GM19438 (cell line): ENCODE measurements at regions not wholly inside any gene's neighbourhood (a gene's known extent, or its start where the extent isn't known, plus 50 kb on each side); places are given as distances from the start of the nearest gene placed in this dataset.

Experiments used
- ATAC-seq: cut with Tn5 transposase; IDR thresholded peaks from one replicate; pipeline ENCODE4 v1.9.1; 2021; ENCODE audit warnings: low read depth; ENCODE audit not compliant: unreplicated experiment

DNA sequence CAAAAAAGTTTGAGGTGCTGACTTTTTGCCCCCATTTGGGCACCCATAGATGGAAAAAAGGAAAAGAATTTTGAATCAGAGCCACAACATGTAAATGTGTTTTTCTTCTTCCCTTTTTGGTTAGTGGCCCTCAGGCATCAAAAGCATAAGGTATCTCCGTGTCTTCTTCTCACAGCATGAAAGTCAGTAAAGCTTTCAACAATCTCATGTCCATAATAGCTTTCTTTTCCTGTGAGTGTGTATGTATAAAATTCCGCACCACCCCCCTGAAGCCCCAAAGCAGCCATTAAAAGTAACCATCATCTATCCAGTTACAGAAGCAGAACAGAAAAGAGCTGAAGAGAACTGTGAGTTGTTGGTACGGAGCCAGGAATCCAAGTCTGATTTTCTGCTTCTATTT lies 1539.7 kb upstream of the ACVR2A start:
- ATAC-seq, result no peak

DNA sequence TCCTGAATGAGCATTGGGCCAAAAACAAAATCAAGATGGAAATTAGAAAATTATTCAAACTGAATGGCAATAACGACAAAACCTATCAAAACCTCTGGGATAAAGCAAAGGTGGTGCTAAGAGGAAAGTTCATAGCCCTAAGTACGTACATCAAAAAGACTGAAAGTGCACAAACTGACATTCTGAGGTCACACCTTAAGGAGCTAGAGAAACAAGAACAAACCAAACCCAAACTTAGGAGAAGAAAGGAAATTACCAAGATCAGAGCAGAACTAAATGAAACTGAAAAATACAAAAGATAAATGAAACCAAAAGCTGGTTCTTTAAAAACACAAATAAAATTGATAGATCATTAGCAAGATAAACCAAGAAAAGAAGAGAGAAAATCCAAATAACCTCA lies 1543.5 kb upstream of the ACVR2A start:
- no peak for ATAC-seq

DNA sequence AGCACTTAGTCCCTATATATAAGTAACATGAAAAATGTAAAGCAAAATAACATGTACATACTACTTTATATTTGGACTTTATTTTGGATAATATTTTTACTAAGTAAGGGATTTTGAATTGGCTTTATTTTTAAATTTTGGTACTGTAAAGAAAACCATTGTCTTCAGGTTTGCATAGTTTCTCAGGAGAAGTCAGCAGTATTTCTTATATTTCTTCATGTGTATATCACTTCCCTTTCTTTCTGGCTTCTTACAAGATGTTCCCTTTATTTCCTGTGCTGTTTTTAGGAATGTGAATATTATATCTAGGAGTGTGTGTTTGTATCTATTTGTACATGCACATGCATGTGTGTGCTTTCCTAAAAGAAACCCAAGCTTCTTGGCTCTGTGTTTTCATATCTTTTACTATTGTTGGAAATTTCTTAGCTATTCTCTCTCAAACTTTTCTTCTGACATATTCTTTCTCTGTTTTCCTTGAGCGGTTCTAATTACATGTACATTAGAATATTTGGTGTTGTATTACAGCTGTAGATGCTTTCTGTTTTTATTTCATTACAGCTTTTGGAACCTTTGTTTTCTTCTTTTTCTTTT lies 1549.7 kb upstream of the ACVR2A start:
- ATAC-seq, result no peak

DNA sequence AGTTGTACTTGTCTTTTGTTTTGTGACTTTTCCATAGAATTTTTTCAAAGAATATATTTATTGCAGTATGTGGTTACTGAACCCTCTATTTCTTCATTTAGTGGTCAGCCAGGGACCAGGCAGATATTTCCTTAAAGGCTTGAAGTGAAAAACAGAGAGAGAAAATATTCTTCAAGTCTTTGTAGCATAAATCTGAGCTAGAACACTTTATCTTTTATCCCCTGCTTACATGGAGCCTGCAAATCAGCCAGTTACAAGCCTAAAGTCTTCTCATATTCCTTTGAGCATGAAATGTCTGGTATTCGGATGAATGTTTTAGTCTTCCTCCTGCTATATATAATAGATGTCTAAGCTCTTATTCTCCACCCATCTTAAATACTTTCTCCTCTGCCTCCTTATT lies 1557.5 kb upstream of the ACVR2A start:
- no peak for ATAC-seq

DNA sequence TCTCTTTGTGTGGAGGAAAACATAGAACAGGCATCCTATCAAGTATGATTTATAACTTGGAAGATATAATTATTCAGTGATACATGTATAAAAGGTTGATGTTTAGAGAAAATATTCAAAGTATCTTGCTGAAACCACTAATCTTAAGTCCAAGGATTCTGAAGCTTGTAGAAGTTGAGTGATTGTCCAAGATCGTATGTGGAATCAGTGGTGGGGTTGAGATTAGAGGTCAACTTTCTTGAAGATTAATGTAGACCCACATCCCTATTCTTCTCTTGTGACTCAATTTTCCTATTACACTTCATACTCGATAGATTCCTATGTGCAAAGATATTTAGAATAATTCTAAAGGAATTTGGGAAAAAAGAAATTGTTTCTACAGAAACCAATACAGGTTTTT lies 1565.9 kb upstream of the ACVR2A start:
- ATAC-seq, result no peak

DNA sequence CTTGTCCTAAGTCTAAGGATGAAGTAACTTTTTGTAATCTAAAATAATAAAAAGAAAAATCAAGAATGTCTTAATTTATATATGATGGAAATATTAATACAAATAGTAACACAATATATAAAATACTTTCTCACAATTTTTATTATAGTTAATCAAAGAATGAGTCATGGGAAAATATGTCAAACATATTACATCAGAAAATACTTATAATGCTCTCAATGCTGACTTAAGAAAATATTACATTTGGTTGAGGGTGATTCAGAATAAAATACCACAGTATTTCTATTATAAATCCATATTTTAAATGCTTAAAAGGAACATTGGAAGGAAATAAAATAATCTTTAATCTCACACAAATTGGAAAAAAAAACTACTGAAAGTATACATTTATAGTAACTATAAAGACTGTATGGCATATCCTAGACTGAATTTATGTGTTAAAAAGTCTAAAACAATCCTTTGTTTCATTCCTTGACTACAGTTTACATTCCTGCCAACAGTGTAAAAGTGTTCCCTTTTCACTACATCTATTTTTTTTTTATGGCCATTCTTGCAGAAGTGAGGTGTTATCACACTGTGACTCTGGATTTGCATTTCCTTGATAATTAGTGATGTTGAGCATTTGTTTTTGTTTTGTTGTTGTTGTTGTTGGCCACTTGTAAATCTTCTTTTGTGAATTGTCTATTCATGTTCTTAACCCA lies 1573.5 kb upstream of the ACVR2A start:
- ATAC-seq, result no peak

DNA sequence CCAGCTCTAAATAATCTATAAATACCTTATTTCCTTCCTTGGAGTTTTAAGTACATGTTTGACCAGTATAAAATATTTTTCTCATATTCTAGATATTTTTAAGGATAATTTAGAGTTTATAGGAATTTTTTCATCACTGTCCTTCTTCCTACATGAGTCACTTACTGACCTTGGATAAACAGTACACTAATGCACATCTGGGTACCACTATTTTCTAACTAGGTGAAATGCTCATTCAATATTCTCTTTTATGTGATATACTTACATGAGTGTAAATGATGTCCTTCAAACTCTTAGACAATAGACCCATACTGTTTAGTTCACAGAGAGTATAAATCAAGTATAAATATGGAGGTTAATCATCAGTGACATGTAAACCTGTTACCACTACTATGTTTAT lies 1574.2 kb upstream of the ACVR2A start:
- ATAC-seq, result no peak

DNA sequence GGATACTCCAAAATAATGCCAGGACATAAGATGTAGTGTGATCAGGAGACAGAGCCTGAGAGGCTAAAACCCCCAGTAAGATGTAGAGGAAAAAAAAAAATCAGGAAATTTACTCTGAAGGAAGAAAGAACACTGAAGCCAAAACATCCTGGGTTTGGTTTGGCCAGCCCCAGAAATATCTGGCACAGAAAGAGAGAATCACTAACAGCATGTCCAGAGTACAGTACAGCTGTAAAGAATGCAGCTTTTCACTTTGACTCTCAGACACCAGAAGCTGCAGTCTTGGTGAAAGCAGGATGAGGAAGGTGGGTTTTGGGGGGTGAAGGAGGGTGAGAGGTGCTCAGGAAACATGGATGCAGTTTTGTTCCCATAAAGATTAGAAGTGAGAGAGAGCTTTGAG lies 1577.7 kb upstream of the ACVR2A start:
- ATAC-seq, result no peak

DNA sequence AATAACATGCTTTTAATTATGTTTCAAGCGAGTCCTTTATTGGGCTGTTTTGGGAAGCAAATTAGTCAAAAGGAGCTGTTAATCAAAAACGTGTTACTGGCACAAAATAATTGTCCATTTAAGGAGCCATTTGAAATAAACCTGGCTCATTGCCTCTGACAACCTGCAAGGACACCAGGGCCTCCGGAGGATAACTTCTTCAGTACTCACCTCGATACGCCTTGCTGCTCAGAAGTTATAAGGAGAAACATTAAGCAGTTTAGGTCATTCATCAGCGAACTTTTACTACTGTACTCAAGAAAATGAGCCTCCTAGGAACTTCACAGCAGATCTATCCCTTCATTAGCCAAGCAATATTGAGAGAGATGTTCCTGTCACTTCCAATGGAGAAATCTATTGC lies 1579.2 kb upstream of the ACVR2A start:
- ATAC-seq, result no peak

DNA sequence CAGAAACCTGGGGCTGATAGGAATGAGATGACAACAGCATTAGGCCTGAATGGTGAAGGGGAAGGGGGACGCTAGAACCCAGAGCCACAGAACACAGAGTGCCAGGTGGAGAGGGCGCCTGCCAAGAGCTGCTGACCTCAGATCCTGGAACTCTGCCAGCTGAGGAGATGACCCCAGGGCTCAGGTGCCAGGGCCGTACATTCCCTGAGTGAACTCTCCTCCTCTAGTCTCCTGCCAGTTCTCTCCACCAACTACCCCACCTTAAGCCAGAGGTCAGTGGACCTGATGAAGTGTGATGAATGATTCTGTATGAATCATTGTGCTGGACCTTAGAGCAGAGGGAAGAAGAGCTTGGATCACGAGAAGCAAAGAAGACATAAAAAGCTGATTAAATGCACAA lies 1582.2 kb upstream of the ACVR2A start:
- no peak for ATAC-seq

DNA sequence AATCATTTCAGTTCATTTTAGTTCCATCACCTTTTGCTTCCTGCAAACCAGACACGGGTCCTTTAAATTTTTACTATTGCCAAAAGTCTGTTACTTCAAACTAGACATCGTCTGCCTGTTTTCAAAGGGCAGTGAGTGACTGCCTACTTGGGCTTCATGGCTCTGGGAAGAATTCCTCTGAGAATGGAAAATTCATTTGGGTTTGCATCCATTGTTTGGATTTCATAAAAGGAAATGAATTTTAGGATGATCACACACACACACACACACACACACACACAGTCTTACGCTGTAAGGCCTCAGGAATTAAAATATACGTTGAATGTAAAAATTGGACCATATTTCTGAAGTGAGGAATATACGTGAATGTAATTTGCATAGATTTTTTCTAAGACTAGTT lies 1584.3 kb upstream of the ACVR2A start:
- no peak for ATAC-seq

DNA sequence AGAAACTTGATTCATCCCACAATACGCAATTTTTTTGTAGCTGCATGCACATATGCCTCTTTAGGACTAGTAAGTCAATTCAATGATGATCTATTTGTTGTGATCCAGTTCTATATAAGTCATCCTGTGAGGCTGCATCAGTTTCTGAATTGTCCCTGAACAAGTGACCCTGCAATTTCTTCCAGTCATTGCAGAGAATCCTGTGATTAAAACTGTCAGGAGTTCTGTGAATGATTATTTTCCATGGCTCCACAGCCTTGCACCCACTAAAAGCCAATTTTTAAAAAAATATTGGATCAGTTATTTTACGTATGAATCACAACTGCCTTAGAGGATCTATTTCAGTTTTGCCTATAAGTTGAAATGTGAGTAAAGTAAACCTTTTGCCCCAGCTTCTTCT lies 1585.0 kb upstream of the ACVR2A start:
- no peak for ATAC-seq

DNA sequence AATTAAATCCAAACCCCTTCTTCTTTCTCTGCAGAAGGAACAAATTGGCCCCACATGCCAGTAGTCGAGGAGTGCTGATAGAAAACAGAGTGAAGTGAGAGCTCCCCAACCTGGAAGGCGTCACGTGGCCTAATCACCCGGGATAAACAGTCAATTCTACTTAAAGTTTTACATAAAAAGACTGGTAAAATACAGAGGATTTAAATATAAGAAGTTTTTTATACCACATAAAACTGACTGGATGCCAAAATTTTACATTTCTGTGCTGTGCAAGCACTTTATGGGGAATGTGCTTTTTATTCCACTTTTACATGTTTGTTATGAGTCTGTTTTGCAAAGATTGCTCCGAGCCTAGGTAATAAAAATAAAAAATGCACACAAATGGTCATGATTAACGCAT lies 1586.8 kb upstream of the ACVR2A start:
- ATAC-seq, result no peak

DNA sequence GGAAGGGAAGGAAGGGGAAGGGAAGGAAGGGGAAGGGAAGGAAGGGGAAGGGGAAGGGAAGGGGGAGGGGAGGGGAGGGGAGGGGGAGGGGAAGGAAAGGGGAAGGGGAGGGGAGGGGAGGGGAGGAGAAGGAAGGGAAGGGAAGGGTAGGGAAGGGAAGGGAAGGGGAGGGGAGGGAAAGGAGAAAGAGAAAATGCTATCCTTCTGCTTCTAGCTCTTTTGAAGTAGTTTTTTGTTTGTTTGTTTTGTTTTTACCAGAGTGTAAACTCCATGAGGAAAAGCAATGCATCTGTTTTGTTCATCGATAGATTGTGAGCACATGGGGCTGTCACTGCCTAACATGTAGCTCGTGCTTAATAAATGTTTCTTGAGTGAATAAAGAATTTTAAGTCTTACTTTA lies 1592.7 kb upstream of the ACVR2A start:
- no peak for ATAC-seq

DNA sequence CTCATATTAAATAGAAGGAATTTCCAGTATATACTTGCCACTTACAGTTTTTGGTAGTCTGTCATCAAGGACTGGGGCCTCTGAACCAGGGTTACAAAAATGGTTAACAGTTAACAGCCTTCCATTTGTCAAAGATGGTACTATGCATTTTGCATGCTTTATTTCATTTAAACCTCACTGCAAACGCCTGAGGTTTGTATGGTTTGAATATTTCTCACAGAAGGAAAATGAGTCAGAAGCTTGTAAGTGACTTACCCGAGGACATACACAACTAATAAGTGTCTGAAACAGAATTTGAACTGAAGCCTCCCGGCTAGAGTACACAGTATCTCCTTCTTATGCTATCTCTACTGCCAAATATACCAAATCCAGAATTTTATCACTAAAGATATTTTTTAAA lies 1593.5 kb upstream of the ACVR2A start:
- ATAC-seq, result no peak

DNA sequence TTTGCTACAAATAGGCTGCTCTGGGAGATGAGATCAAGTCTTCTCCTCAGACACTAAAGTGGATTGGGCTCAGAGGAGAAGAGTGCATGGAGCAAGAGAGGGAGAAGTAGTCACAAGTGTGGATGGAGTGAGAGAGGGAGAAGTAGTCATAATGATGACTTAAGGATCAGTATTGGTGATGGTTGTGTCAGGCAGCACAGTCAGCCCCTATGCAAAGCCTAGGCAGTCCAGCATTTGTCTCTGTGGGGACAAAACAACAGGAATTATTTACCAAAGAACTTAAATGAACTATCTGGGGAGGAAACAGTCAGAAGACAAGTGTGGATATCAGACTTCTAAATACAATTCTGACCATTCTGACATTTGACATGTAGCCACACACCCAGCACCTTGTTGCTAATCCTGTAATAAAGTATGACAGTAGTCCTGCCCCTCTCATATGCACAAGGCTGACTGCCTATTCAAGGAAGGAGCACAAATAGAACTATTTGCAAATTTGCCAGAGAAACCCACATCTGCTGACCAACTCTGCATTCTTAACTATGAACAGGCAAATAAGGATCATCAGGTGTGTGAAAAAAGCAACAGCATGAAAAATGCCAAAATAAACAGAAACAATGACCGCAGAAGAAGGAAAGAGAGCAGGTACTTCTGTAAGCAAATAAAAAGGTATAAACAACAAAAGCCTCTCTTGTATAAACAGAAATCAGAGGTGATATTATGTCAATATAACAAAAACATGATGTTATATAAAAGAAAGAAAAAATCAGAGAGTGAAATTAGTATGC lies 1597.9 kb upstream of the ACVR2A start:
- no peak for ATAC-seq

DNA sequence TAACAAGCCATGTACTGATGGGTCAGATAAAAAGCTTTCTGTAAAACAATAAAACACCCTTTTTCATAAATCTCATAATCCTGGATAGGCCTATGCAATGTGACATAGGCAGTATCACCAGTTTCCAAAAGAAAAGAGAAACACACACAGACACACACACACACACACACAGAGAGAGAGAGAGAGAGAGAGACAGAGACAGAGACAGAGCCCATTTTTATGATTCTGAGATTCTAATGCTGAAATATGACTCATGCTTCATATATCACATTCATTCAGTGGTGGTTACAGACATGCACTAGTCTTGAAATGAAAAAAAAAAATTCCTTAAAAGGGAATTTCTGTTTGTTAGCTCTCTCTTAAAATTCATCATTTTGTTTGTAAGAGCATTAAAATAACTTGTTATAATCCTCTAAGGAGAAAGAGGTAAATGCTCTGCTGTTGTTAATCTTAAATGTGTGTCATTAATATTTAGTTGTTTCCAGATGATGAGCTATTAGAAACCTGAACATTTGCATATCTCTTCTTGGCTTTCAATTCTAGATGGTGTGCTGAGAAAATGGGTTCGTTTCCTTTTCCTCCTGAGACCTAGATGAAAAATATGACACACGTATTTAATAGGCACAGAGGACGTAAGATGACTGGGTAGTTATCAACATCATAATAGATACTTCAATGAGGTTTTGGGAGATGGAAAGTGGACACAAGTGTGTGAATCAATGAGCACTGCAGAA lies 1598.7 kb upstream of the ACVR2A start:
- no peak for ATAC-seq

DNA sequence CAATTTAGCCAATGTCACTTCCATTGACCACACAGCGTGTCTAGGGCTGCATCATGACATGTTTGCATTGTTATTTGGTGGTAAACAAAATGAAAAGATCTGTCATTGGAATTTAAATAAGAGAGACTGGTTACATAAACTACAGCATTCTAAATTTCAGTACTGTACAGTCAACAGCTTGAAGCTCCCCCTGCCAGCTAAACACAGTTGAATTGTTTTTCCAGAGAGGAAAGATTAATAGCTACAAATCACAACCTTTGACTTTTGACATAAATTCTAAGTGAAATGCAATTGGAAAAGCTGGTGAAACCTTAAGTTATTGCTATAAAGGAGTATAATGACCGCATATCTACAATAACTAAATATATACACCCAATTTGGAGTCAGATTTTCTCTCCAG lies 1600.0 kb upstream of the ACVR2A start:
- no peak for ATAC-seq

DNA sequence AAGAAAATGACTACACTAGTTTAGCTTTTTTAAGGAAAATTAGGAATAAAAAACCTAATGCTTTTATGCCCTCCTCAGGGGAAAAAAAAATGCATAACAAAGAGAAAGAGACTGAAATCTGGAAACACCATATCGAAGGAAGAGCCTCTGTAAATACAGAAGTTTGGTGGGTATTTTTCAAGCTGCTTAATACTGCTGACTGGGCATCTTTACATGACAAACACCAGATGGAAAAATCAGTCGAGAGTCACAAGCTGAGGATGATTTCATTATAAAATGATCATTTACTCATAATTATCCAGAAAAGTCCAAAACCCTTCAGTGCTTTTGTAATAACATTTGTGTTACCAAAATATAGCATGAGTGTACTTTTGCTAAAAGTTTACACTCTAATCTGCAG lies 1600.7 kb upstream of the ACVR2A start:
- ATAC-seq, result no peak

DNA sequence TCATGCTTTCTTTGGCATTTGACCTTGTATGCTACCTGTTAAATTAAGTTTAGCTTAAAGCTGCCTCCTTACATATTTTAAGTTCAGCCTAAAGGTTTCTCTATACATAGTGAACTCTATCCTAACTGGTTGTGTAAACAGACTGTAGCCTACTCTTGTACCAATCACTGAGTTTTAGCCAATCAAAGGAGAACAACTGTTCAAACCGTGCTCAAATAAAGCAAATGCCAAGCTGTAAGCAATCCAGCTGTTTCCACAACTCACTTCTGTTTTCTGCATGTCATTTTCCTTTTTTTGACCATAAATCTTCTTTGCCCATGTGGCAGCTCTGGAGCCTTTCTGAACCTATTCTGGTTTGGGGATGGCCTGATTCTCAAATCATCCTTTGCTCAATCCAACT lies 1603.8 kb upstream of the ACVR2A start:
- no peak for ATAC-seq

DNA sequence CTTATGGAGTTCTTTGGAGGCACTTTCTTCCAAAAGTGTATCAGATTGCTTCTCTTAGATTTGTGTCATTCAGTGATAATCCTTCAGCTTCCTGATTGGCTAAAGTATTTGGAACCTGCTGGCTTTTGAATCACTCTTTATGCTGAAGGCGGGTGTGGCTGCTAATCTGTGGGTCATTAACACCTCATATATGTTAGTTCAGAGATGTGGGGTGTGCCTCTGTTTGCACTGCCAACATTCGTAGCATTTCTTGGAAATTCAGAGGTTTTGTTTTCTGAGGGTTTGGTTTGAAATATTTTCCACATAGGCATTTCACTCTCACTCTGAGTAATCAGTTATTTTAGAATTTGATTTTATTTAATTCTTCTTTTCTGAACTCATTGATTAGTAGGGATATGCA lies 1604.4 kb upstream of the ACVR2A start:
- ATAC-seq, result no peak
